ENCODE measurements at regions not wholly inside any gene's neighbourhood (a gene's known extent, or its start where the extent isn't known, plus 50 kb on each side); places are given as distances from the start of the nearest gene placed in this dataset.
A peak's percentile ranks its signal among the peaks of the same experiment; 100 is the strongest.
"Not testable (repeated sequence)": the region's sequence is repeated elsewhere in the genome, so short reads cannot be mapped to it uniquely, and the experiment has no call there.

DNA sequence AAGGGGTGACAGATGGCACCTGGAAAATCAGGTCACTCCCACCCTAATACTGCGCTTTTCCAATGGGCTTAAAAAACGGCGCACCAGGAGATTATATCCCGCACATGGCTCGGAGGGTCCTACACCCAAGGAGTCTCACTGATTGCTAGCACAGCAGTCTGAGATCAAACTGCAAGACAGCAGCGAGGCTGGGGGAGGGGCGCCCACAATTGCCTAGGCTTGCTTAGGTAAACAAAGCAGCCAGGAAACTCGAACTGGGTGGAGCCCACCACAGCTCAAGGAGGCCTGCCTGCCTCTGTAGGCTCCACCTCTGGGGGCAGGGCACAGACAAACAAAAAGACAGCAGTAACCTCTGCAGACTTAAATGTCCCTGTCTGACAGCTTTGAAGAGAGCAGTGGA lies 205.7 kb upstream of the HTR1E start:
- not testable (repeated sequence) for DNase-seq (ENCODE audit: low read depth)

DNA sequence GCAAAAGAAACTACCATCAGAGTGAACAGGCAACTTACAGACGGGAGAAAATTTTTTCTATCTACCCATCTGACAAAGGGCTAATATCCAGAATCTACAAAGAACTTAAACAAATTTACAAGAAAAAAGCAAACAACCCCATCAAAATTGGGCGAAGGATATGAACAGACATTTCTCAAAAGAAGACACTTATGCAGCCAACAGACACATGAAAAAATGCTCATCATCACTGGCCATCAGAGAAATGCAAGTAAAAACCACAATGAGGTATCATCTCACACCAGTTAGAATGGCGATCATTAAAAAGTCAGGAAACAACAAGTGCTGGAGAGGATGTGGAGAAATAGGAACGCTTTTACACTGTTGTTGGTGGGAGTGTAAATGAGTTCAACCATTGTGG lies 206.6 kb upstream of the HTR1E start:
- DNase-seq (ENCODE audit: low read depth) = not testable (repeated sequence)

DNA sequence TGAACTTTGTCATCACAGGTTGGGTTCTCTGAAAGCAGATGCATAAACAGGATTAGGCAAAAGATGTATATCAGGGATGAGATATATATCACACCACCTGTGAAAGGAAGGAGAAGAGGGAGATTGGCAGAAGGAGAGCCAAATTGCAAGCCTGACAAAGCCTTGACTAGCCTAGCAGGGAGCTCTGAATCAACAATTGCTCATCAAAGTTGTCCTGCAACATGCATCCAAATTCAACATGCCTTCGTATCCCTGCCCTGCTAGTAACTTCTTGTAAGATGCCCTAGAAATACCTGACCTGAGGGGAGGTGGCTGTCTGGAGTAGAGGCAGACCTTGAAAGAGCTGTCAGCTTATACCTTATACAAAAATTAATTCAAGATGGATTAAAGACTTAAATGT lies 207.1 kb upstream of the HTR1E start:
- DNase-seq (ENCODE audit: low read depth) = no peak

DNA sequence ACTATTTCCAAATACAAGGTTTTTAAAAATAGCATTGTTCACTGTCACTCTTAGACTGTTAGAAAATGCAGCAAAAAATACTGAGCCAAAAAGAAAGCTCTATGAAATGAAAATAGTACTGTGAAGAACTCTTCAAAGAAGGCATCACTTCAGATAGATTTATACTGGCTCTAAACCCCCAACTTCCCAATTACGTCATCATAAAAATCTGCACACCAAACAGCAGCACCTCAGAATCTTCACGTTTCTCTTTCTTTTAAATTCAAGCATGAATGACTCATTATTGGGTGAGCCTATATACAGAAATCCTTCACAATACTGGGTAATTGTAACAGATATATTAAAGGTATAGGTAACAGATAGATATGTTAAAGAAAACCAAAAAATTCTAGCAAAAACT lies 208.4 kb upstream of the HTR1E start:
- DNase-seq (ENCODE audit: low read depth) = no peak

DNA sequence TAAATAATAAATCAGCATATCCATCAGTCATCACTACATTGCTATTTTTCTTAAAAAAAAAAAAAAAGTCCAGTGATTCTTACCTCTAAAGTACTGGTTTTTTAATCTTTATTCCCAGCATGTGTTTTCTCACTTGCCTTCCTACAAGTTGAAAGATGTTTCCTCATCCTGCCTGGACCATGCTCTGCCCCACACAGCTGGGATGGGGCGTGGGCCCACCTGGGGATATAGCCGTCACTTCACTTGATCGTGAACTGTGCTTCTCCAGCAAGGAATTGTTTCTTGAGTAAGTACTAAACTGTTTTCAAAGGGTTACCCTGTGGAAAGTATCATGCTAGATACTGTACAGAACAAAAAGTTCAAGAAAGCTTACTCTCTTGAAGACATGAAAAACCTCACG lies 212.6 kb upstream of the HTR1E start:
- DNase-seq (ENCODE audit: low read depth) = no peak

DNA sequence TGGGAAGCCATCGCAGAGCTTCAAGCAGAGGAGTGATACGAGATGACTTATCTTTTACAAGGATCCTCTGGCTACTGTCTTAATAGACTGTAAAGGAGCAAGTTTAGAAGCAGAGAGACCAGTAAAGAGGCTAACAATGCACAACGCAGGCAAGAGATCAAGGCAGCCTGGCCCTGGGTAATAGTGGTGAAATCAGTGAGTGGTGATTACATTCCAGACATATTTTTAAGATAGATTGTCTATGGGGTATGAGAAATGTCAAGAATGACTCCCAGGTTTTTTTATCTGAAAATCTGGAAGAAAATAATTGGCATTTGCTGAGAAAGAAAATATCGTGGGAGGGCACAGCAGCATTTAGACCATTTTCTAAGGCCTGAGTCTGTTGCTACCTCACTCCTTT lies 213.6 kb upstream of the HTR1E start:
- DNase-seq (ENCODE audit: low read depth) = peak; percentile 13

DNA sequence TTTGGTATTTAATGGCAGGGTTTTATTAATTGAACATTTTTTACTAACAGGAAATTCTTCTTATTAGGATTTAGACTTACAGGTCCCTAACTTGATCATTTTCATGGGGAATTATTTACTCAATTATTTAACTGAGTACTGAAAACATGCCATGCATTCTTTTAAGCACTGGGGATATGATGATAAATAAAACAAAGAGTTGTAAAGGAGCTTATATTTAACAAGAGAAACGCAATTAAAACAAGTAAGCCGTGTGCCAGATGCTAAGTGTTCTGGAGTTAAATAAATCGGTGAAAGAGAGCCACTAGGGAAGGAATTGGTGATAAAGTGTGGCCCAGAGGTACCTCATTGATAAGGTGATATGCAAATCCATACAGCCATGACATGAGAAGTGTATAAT lies 214.2 kb upstream of the HTR1E start:
- no peak for DNase-seq (ENCODE audit: low read depth)

DNA sequence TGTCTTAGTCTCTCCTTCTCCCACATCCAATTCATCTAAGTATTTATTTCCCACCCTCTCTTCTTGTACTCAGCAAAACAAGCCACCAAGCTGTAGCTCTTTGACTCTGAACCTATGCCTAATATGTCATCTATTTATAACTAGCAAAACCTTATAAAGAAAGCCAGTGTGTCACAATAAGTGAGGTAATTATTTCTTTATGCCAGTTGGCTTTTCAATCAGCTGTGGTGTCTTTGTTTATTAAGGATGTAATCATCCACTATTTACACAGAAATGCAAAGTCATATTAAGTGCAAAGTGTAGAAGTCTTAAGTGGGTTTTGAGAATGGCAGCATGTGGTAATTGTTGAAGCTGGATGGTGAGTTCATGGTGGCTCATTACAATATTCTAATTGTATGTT lies 215.2 kb upstream of the HTR1E start:
- no peak for DNase-seq (ENCODE audit: low read depth)

DNA sequence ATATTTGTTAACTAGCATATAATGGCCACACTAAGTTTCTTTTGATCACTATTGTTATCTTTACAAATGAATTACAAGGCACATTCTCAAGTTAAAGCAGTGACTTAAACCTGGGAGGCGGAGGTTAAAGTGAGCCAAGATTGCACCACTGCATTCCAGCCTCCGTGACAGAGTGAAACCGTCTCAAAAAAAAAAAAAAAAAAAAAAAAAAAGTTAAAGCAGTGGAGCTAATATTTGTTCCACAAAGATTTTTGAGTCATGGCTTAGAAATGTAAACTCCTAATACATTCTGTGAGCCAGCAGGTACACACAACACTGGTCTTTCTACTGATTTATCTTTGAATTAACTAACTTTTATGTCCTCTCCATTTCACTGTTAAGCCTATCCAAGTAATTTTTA lies 221.7 kb upstream of the HTR1E start:
- DNase-seq (ENCODE audit: low read depth) = peak; percentile 9

DNA sequence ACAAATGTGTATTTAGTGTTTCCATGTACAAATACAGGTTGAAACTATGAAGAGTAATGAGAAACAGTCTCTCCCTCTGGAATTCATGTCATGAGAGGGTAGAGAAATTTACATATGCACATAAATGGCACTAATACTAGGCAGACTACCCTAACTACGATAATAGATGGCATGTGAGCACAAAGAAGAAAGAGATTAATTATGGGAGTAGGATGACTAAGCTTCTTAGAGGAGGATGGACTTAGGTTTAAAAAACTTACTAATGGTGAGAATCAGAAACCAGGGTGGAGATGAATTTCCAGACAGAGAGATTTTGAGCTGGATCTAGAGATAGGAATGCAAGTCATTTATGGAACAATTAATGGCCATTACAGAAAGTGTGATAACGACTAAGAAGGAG lies 225.3 kb upstream of the HTR1E start:
- no peak for DNase-seq (ENCODE audit: low read depth)

DNA sequence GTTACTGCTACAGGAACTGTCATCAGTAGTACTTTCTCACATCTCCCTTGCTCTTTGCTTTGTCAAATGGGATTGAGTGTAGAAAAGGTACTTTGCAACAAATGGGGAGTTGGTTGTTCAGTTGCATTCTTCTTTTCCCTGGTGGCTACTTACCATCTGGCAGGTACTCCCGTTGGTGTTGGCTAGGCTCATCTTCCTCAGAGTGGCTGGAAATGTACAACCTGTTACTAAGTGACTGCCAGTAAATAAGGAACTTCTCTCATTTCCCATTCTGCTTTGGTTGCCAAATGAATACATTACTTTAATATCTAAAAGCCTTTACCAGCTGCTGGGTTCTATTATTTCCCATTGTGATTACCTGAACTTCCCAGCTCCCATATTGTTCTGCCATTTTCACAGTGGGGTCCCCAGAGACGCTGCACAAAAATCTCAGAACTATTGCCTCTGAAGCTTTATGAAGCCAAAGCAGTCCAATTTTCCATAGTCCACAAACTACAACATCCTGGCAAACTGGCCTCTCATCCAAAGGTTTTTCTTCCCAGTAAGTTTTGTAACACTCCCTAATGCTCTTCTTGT lies 229.7 kb upstream of the HTR1E start:
- no peak for DNase-seq (ENCODE audit: low read depth)

DNA sequence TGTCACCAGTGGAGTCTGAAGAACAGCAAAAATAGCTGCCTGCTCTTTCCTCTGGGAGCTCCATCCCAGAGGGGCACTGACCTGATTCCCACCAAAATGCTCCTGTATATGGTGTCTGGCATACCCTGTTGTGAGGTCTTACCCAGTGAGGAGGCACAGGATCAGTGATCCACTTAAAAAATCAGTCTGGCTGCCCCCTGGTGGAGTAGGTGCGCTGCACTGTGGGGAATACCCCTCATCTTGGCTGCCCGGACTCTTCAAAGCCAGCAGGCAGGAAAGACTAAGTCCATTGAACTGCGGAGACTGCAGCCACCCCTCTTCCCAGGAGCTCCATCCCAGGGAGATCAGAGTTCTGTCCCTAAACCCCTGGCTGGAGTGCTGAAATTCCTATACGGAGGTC lies 230.9 kb upstream of the HTR1E start:
- no peak for DNase-seq (ENCODE audit: low read depth)

DNA sequence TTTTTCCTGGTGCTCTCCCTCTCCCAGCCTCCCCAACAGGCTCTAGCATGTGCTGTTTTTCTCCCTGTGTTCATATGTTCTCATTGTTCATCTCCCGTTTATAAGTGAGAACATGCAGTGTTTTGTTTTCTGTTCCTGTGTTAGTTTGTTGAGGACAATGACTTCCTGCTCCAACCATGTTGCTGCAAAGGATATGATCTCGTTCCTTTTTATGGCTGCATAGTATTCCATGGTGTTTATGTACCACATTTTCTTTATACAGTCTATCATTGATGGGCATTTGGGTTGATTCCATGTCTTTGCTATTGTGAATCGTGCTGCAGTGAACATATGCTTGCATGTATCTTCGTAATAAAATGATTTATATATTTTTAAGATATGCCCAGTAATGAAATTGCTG lies 236.1 kb upstream of the HTR1E start:
- not testable (repeated sequence) for DNase-seq (ENCODE audit: low read depth)

DNA sequence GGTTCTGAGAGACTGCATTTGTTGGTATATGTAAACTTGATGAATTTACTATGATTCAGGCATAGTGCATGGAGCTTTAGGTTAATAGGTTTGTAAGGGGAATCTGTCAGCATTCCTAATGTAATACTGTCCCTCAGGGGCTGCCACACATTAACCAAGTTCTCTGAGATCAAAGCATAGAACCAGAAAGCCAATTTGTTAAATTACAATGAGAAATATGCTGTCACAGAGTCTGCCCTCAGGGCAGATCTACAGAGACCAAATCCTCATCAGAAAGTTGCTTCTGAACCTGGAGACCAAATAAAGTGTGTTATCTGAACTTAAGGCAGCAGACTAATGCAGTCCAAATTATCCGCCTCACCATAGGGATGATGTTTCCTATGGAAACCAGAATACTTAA lies 250.8 kb upstream of the HTR1E start:
- no peak for DNase-seq (ENCODE audit: low read depth)

DNA sequence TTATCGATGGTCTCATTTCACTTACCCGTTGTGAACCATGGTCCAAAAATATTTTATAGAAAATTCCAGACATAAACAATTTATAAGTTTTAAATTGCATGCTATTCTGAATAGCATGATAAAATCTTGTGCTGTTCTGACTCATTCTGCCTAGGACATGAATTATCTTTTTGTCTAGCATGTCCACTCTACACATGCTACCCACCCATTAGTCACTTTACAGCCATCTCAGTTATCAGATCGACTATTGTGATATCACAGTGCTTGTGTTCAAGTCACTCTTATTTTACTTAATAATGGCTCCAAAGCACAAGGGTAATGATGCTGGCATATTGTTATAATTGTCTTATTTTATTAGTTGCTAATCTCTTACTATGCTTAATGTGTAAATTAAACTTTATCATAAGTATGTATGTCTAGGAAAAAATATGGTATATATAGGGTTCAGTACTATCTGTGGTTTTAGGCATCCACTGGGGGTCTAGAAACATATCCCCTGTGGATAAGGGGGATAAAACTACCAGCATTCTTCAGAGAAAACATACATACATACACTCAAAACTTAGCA lies 252.0 kb upstream of the HTR1E start:
- no peak for DNase-seq (ENCODE audit: low read depth)

DNA sequence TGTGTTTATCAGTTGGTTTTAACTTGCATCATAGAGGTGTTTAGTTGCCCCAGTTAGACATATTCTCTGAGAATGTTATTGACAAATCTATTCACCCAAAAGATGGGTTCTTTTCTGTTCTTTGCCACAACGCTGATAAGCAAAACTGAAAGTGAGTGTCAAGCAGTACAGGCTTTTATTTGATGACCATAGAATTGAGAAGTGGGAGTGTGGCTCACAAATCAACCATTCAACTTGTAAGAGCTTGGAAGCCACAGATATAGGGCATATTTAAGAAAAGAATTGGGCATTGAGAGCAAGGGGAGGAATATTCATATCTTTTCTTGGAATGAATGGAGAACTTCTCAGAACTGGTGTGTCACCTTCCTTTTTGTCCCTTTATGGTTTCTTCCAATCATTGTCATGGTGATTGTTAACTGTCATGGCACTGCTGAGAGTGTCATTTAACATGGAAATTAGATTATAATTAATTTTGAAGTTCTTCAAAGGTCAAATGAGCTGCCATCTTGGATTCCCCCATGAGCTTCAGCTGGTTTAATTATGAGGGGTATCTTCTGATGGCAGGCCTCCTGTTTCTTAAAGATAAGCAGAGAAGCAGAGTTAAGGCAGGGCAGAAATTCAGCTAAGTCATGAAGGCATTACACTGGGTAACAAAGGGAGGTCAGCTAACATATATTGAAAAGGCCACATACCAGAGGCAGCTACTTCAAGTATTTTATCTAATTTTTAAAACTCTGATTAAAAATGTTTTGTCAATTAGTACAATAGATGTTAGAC lies 254.0 kb upstream of the HTR1E start:
- no peak for DNase-seq (ENCODE audit: low read depth)

DNA sequence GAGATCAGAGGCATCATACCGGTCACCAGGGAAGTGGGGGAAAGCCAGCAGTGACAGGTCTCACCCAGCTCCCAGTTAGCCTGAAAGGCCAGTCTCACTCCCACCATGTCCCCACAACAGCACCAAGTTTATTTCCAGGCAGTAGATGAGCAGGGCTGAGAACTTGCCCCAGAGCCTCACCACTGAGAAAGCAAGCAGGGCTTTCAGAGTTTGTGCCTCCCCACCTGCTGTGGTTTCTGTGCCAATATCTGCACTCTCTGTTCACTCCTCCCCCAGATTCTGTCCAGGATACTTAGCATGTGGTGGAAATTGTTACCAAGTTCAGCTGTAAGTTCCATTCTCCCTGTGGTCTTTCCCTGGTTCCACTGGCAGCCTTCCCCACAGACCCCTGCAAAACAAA lies 255.0 kb upstream of the HTR1E start:
- no peak for DNase-seq (ENCODE audit: low read depth)

DNA sequence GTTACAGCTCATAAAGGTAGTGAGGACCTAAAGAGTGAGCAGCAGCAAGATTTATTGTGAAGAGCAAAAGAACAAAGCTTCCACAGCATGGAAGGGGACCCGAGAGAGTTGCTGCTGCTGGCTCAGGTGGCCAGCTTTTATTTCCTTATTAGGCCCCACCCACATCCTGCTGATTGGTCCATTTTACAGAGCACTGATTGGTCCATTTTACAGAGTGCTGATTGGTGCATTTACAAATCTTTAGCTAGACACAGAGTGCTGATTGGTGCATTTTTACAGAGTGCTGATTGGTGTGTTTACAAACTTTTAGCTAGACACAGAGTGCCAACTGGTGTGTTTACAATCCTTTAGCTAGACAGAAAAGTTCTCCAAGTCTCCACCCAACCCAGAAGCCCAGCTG lies 256.2 kb upstream of the HTR1E start:
- not testable (repeated sequence) for DNase-seq (ENCODE audit: low read depth)

DNA sequence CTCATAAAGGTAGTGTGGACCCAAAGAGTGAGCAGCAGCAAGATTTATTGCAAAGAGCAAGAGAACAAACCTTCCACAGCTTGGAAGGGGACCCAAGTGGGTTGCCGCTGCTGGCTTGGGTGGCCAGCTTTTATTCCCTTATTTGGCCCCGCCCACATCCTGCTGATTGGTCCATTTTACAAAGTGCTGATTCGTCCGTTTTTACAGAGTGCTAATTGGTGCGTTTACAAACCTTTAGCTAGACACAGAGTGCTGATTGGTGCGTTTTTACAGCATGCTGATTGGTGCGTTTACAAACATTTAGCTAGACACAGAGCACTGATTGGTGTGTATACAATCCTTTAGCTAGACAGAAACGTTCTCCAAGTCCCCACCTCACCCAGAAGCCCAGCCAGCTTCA lies 265.2 kb upstream of the HTR1E start:
- not testable (repeated sequence) for DNase-seq (ENCODE audit: low read depth)

DNA sequence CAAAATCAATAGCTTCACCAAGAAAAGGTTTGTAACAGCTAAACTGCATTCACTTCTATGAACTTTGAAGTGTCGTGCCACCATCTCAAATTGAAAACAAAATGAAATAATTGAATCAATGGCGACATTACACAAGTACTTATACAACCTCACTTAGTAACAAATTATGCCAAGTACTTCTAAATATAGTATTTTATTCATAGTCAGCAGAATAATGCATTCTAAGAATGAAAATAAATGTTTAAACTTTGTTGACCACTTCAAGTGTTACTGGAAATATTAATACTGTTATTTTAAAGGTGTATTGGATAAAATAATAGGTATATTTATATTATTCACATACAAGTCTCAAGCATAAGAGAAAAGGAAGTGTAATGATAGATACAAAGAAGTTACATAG lies 280.1 kb upstream of the HTR1E start:
- no peak for DNase-seq (ENCODE audit: low read depth)

DNA sequence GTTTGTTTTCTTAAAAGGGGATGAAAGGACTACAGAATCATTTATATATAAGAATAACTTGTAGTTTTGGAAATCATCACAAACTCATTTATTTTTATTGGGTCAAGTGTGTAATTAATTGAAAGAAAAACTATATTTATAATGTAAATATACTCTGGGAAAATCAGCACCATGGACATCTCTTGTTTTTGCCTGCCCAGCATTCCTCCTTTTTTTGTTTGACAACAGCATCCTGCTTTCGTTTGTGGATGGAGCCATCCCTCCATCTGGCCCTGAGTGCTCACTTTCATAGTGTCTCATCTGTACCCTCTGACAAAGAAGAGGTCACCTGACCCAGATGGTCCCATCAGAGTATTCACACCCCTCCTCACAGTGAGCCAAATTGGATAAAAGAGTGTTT lies 308.2 kb upstream of the HTR1E start:
- no peak for DNase-seq (ENCODE audit: low read depth)

DNA sequence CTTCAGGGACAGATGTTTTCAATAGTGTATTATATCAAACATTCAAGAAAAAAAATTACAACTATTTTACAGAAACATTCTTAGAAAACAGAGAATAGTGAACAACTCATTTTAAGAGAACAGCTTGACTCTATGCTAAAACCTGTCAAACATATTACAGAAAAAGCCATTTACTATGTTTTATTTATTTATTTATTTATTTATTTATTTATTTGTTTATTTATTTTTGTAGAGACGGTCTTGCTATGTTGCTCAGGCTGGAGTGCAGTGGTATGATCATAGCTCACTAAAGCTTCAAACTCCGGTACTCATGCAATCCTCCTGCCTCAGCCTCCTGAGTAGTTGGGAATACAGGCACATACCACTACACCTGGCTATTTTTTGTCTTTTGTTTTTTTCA lies 317.9 kb upstream of the HTR1E start:
- DNase-seq (ENCODE audit: low read depth) = no peak

DNA sequence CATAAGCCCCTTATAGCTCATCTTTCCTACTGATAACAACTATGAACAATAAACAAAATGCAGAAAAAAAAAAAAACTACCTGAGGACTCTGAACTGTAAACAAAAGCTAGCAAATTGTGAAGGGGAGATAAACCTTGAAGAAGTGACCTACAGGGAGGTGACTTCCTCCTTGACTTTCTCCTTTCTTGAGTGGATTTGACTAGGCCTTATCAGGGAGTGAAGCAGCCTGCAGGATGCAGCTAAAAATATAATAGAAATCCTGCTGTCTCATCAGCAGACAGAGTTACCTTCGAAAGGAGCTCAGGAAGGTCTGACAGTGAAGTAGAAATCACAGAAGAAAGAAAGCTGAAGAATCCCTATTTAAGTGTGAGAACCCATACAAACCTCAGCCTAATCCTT lies 322.0 kb upstream of the HTR1E start:
- no peak for DNase-seq (ENCODE audit: low read depth)

Measured in HS-5 (cell line).